Activated naive CD8-positive, alpha-beta T cell treated with anti-CD3 and anti-CD28 coated beads, Interleukin-2, amount 10 ng/mL, durations not matched to agents 7 days and 5 days (primary cell): ENCODE measurements at regions not wholly inside any gene's neighbourhood (a gene's known extent, or its start where the extent isn't known, plus 50 kb on each side); places are given as distances from the start of the nearest gene placed in this dataset.
"Not testable (repeated sequence)": the region's sequence is repeated elsewhere in the genome, so short reads cannot be mapped to it uniquely, and the experiment has no call there.

Experiments used
- ATAC-seq: fragments of 150-1000 bp; cut with Tn5 transposase; one replicate; pipeline ENCODE4 v1.10.0; 2021; ENCODE audit warnings: low read depth, moderate library complexity
- POLR2A ChIA-PET: fragments of 350-600 bp; sonication (Branson Sonifier 250); formaldehyde crosslinking; loops from one replicate; lab custom pipeline; 2021; ENCODE audit warnings: antibody characterized with exemption; lab: Charles Lee
- DNase-seq: peaks from one replicate; pipeline ENCODE4 v3.0.0; 2021
- H3K27ac Mint-ChIP-seq: one replicate; pipeline ENCODE4 v1.8.0; 2022; ENCODE audit warnings: mild to moderate bottlenecking, mixed read lengths
- H3K27me3 Mint-ChIP-seq: one replicate; pipeline ENCODE4 v1.8.0; 2022; ENCODE audit warnings: mild to moderate bottlenecking, moderate library complexity, mixed read lengths
- H3K36me3 Mint-ChIP-seq: one replicate; pipeline ENCODE4 v1.8.0; 2021; ENCODE audit warnings: mild to moderate bottlenecking, mixed read lengths
- H3K4me1 Mint-ChIP-seq: one replicate; pipeline ENCODE4 v1.8.0; 2021; ENCODE audit warnings: mixed read lengths
- H3K4me3 Mint-ChIP-seq: one replicate; pipeline ENCODE4 v1.8.0; 2022; ENCODE audit warnings: mild to moderate bottlenecking, moderate library complexity, mixed read lengths
- H3K9me3 Mint-ChIP-seq: one replicate; pipeline ENCODE4 v1.8.0; 2021; ENCODE audit warnings: mixed read lengths

DNA sequence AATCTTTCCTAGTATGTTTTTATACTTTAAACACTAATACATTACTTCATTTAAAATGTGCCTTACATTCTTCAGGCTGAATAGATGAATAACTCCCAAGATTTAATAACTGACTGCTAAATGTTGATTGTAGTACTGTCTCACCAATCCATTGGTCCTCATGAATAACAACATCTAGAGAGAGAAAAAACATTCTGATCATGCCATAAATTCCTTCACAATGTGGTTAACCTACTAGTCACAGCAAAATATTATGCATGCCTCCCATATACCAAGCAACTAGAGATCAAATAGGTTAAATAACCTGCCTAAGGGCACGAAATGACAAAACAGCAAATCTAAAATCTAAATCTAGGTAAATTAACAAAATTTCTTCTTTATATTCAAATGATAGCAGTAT lies 66.2 kb downstream of the SYT15 start:
- H3K9me3 Mint-ChIP-seq, H3K27me3 Mint-ChIP-seq, H3K4me3 Mint-ChIP-seq, ATAC-seq, DNase-seq, POLR2A ChIA-PET, H3K36me3 Mint-ChIP-seq, H3K27ac Mint-ChIP-seq, H3K4me1 Mint-ChIP-seq: not testable (repeated sequence)

DNA sequence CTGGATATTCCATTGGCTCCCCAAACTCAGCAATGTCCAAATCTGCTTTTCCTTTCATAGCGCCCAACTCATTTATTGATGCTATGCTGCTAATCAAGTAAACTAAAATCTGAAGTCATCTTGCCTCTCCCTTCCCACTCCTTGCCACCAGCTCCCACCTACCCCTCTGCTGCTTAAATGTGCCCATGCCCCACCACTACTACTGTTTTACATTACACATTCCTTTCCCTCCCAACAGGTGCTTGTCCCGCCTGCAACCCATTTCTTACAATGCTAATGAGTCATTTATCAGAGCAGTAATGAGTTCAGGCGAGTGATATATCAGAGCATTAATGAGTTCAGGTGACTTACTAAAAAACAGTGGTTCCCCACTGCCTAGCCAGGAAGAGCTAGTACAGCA lies 67.2 kb downstream of the SYT15 start:
- ATAC-seq, H3K9me3 Mint-ChIP-seq, H3K27ac Mint-ChIP-seq, H3K36me3 Mint-ChIP-seq, DNase-seq, H3K4me1 Mint-ChIP-seq, H3K4me3 Mint-ChIP-seq, H3K27me3 Mint-ChIP-seq, POLR2A ChIA-PET: not testable (repeated sequence)

DNA sequence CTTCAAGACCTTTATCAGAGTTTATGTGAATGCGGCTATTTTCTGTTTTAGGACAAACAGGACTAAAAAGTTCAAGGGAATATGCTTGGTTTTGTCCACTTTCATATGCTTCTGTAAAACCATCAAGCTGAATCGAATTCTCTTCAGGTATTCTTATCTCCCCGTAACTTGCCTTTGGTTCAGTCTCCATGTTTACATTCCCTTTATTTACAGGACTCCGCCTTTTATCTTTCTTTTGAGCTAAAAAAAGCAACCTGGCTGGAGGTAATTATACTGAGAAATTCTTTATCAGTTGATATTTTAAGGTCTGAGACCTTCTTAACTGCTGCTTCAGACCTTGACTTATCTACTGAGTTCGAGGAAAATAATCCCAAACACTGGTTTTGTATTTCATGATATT lies 72.0 kb downstream of the SYT15 start:
- H3K4me3 Mint-ChIP-seq, ATAC-seq, DNase-seq, H3K36me3 Mint-ChIP-seq, H3K9me3 Mint-ChIP-seq, POLR2A ChIA-PET, H3K27me3 Mint-ChIP-seq, H3K27ac Mint-ChIP-seq, H3K4me1 Mint-ChIP-seq: not testable (repeated sequence)

DNA sequence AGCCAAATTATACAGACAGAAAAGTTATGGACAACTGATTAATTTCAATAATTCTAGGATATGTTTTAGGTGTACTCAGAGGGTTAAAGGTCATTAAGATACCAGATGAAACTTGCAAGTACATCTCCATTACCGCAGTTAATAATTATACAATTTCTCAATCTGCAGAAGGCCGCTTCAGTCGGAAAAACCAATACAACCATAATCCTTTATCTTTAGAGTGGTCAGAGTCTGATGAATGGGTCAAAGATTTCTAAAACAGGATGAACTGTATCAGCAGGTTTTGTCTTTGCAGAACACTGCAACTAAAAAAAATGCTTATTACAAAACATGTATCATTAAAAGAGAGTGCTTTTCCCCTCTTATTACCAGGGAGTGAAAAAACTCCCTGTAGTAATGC lies 78.5 kb downstream of the SYT15 start:
- H3K27ac Mint-ChIP-seq, H3K36me3 Mint-ChIP-seq, H3K4me3 Mint-ChIP-seq, ATAC-seq, H3K27me3 Mint-ChIP-seq, H3K9me3 Mint-ChIP-seq, POLR2A ChIA-PET, H3K4me1 Mint-ChIP-seq, DNase-seq: not testable (repeated sequence)

DNA sequence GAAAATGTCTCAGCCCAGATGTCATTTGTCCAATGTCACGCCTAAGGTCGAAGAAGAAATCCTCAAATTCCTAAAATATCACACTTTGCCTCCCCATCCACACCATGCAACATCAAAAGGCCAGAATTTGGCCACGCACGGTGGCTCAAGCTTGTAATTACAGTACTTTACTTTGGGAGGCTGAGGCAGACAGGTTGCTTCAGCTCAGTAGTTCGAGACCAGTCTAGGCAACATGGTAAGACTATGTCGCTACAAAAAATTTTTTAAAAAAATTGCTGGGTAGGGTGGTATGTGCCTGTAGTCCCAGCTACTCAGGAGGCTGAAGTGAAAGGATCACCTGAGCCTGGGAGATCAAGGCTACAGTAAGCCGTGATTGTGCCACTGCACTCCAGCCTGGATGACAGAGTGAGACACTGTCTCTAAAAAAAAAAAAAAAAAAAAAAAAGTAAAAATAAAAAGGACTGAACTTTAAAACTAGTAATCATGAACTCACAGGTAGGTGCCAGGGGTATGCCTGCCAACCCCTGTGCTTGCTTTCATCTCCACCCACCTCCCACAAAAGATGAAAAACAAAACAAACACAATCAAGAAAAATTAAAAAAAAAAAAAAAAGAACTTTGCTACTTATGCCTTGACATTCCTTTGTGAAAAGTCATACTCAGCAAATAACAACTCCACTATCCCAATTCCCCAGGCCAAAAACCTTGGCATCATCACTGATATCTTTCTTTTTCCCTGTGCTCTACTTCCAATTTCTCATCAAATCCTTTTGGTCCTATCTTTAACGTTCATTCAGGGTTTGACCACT lies 81.3 kb downstream of the SYT15 start:
- DNase-seq, H3K9me3 Mint-ChIP-seq, ATAC-seq, H3K27me3 Mint-ChIP-seq, H3K36me3 Mint-ChIP-seq, POLR2A ChIA-PET, H3K27ac Mint-ChIP-seq, H3K4me1 Mint-ChIP-seq, H3K4me3 Mint-ChIP-seq: not testable (repeated sequence)

DNA sequence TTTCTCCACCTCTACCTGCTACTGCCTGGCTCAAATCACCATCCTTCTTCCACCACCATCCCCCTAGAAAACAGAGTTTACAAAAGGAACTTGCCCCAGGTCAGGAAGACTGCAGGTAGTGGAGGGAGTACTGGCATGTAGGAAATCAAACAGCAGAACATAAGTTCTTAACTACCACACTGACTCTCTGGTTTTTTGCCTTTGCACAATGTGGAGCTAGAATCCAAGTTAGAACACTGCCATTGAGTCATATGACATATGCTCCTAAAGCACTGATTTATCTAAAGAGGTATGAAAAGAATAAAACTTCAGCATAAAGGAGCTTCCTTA lies 81.9 kb downstream of the SYT15 start:
- DNase-seq, H3K9me3 Mint-ChIP-seq, H3K27me3 Mint-ChIP-seq, H3K27ac Mint-ChIP-seq, ATAC-seq, POLR2A ChIA-PET, H3K36me3 Mint-ChIP-seq, H3K4me3 Mint-ChIP-seq, H3K4me1 Mint-ChIP-seq: not testable (repeated sequence)

DNA sequence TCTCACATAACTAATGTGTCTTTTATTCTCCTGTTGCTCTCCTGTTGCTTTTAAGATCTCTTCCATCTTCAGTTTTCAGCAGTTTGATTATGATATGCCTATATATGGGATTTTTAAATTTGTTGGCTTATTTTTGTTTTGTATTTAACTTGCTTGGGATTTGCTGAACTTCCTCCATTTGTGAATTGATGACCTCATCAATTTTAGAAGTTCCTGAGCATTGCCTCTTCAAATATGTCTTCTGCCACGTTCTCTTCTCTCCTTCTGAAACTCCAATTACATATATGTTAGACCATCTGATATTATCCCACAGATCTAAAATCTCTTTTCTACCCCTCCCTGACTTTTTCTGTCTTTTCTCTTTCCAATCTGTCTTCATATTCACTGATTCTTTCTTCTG lies 86.6 kb downstream of the SYT15 start:
- H3K27ac Mint-ChIP-seq, DNase-seq, H3K36me3 Mint-ChIP-seq, H3K9me3 Mint-ChIP-seq, H3K4me1 Mint-ChIP-seq, H3K4me3 Mint-ChIP-seq, H3K27me3 Mint-ChIP-seq, POLR2A ChIA-PET, ATAC-seq: not testable (repeated sequence)

DNA sequence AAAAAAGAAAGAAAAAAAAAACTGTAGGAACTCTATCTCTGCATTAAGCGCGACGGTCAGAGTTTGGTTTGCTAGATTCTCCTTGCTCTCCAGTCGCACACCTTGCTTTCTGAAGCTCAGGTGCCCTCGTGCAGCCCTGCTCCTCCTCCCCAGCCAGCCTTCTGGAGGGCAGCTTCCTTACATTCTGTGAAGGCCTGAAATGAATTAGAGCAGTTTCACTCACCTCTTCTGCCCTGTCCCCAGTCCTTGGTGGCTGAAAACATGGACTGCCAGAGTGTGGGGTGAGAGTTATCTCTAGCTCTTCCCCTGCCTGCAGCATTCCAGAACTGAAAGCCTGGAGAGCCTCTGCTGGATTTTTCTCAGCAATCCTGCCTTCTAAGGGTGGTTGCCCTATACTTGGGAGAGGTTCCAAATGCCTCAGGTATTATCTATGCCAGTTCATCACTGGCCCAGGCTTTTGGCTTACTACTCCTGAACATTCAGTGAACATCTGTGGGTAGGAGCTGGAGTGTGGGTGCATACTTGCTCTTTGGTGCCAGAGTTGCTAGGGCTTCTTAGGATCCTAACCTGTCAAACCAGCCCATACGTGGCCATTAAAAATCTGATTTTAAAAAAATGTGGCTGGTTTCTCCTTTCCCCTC lies 89.5 kb downstream of the SYT15 start:
- H3K27ac Mint-ChIP-seq, H3K36me3 Mint-ChIP-seq, H3K4me3 Mint-ChIP-seq, H3K27me3 Mint-ChIP-seq, POLR2A ChIA-PET, H3K4me1 Mint-ChIP-seq, H3K9me3 Mint-ChIP-seq, ATAC-seq, DNase-seq: not testable (repeated sequence)

DNA sequence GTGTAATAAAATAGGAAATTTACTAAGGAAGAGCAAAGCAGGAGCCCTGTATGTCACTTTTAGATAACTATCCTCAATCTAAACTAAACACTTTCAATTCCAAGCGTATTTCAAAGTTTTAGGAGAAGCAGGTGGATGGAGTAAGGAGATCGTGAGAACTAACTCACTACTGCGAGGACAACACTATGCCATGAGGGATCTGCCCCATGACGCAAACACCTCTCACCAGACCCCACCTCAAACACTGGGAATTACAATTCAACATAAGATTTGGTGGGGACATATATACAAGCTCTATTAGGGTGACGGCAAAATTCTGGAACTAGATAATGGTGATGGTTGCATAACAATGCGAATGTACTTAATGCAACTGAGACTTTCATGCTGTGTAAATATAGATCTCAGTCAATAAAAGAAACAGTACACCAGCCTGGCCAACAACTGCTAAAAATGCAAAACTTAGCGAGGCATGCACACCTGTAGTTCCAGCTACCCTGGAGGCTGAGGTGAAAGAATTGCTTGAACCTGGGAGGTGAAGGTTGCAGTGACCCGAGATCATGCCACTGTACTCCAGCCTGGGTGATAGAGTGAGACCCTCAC lies 99.0 kb downstream of the SYT15 start:
- H3K4me1 Mint-ChIP-seq, H3K27me3 Mint-ChIP-seq, POLR2A ChIA-PET, H3K4me3 Mint-ChIP-seq, H3K36me3 Mint-ChIP-seq, ATAC-seq, H3K9me3 Mint-ChIP-seq, H3K27ac Mint-ChIP-seq, DNase-seq: not testable (repeated sequence)

DNA sequence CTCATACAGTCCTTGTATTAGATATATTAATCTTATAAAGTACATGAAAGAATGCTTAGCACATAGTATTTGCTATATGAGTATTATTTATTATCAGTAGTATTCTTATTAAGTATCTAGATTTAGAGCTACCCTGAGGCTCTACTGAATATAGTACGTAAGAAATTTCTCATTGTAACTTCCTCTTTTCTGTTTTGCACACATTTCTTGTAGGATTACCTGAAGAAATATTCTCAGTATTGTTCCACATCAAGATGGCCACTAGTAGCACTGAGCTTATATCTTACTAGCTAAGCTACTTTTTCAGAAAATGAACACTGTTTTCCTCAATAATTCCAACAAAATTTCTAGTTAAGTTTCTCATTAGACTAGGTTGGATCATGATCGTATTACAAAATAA lies 112.5 kb downstream of the SYT15 start:
- H3K4me1 Mint-ChIP-seq, H3K27ac Mint-ChIP-seq, H3K4me3 Mint-ChIP-seq, H3K36me3 Mint-ChIP-seq, POLR2A ChIA-PET, H3K9me3 Mint-ChIP-seq, ATAC-seq, DNase-seq, H3K27me3 Mint-ChIP-seq: not testable (repeated sequence)

DNA sequence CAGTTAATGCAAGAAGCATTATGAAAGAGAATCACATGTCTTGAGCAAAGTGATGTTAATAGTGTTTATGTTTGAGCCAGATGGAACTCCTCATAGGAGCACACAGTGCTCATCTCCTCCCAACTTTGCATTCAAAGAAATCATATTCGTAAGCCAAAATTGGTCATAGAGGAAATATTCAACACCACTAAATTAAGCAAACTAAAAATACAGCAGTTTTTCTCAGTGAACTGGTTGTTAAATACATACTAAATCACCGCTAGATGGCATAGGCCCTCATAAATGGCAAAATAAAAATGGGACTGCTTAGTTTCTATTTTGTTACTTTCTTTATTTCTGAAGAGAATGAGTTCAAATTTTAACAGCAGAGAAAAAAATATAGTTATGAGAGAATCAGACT lies 114.3 kb downstream of the SYT15 start:
- ATAC-seq, DNase-seq, H3K36me3 Mint-ChIP-seq, H3K9me3 Mint-ChIP-seq, H3K4me3 Mint-ChIP-seq, H3K4me1 Mint-ChIP-seq, H3K27me3 Mint-ChIP-seq, POLR2A ChIA-PET, H3K27ac Mint-ChIP-seq: not testable (repeated sequence)

DNA sequence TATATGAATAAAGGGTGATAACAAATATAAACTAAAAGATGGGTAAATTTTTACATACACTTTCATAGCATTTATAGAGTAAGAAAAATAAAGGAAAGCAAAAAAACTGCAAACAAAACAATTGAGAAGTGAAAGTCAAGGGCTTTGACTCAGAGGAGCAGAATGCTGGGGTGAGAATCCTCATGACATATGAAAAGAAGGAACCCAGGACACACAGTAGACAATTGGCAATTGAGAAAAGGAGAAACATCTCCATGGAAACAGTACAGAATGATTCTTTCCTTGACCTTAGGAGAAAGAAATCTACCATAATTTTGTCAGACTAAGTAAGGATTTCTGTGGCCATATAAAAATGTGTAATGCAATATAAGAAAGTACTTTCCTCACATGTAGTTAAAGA lies 138.3 kb downstream of the SYT15 start:
- H3K4me1 Mint-ChIP-seq, H3K4me3 Mint-ChIP-seq, H3K9me3 Mint-ChIP-seq, H3K27ac Mint-ChIP-seq, ATAC-seq, H3K36me3 Mint-ChIP-seq, DNase-seq, POLR2A ChIA-PET, H3K27me3 Mint-ChIP-seq: not testable (repeated sequence)

DNA sequence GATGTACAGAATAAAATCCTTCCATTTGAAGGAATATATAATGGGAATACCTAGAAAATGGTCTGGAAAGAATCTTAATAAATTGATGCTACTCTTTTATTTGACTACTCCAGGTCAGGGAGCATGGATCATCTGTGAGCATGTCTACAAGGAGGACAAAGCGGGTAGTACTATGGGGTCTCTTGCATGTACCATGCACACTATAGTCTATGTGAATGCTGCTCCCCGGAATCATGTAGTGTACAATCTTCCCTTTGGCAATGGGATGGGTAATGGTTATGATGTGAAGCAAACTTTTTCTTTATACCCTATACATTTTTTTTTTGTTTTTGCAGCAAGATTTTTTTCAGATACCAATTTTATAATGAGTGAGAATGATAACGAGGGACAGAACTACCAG lies 139.1 kb downstream of the SYT15 start:
- H3K36me3 Mint-ChIP-seq, POLR2A ChIA-PET, H3K27me3 Mint-ChIP-seq, H3K4me1 Mint-ChIP-seq, DNase-seq, H3K27ac Mint-ChIP-seq, H3K4me3 Mint-ChIP-seq, ATAC-seq, H3K9me3 Mint-ChIP-seq: not testable (repeated sequence)

DNA sequence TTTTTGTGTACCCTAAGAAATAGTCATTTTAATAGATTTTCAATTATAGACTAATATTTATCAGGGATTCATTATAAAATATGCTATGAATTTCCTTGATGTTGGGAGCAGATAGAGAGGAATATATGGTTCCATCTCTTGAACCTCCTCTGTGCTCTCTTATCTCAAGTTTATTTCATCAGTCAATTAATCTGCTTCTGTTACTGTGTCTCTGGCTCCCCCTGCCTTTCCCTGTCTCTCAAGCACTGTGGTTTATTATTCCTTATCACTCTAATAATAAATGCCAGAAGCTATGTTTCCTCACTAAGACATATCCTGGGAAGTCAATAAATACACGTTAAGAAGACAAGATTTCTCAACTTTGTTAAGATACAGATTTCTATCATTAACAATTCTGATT lies 141.5 kb downstream of the SYT15 start:
- POLR2A ChIA-PET, ATAC-seq, H3K4me1 Mint-ChIP-seq, H3K9me3 Mint-ChIP-seq, H3K36me3 Mint-ChIP-seq, DNase-seq, H3K4me3 Mint-ChIP-seq, H3K27ac Mint-ChIP-seq: not testable (repeated sequence)
- H3K27me3 Mint-ChIP-seq = peaks cover 18% of the 10 kb centered on the region
